ENCODE measurements at regions not wholly inside any gene's neighbourhood (a gene's known extent, or its start where the extent isn't known, plus 50 kb on each side); places are given as distances from the start of the nearest gene placed in this dataset.

GRCh38 chr3:150273396-150273795 is 134.7 kb upstream of the TSC22D2 start:
- H3K23me2 ChIP-seq (ENCODE audit: insufficient read length, low read depth, low read length, poor library complexity, severe bottlenecking) = no peaks in the 10 kb centered on the region

More at GRCh38 chr3:150273396-150273795, 134.7 kb upstream of the TSC22D2 start:
- Histone ChIP-seq H2AK5ac (ENCODE audit: insufficient read length, low read length) (no peak overlapping the region), H3K4me2 (ENCODE audit: insufficient read depth, insufficient read length, low read length) (no peak overlapping the region), H4K91ac (ENCODE audit: insufficient read length, low read depth, low read length) (no peak overlapping the region), H2BK20ac (ENCODE audit: low read depth, low read length, poor library complexity, severe bottlenecking) (no peak overlapping the region), H3K4me1 (ENCODE audit: insufficient read depth, low read length) (no peaks in the 10 kb centered on the region), H3K18ac (ENCODE audit: insufficient read length, low read depth, low read length) (no peak overlapping the region), H3T11ph (ENCODE audit: low read length) (no peak overlapping the region), H2AFZ (ENCODE audit: low read length) (no peak overlapping the region), H3K56ac (ENCODE audit: insufficient read length, low read depth, low read length) (no peak overlapping the region), H3K79me2 (ENCODE audit: insufficient read depth, low read length) (no peaks in the 10 kb centered on the region), H2BK120ac (ENCODE audit: low read depth, low read length, poor library complexity, severe bottlenecking) (no peak overlapping the region), H3K27ac (ENCODE audit: insufficient read length, low read depth, low read length) (no peak overlapping the region), H3K9me3 (ENCODE audit: control insufficient read depth, low read depth, low read length) (no peaks in the 10 kb centered on the region), H2BK15ac (ENCODE audit: low read depth, low read length) (no peak overlapping the region), H3K4ac (ENCODE audit: low read depth, low read length) (no peak overlapping the region), H2BK5ac (ENCODE audit: insufficient read length, low read length) (no peak overlapping the region), H4K5ac (ENCODE audit: insufficient read length, low read depth, low read length) (no peak overlapping the region), H4K20me1 (ENCODE audit: control insufficient read depth, insufficient read depth, insufficient read length) (no peaks in the 10 kb centered on the region), H3K23ac (ENCODE audit: insufficient read length, low read depth, low read length) (no peak overlapping the region), H2BK12ac (ENCODE audit: insufficient read length, low read depth, low read length) (no peak overlapping the region), H3K9ac (ENCODE audit: extremely low read depth, insufficient read length, low read length) (no peak overlapping the region), H4K8ac (replicated peaks; ENCODE audit: insufficient read length, low read depth, low read length) (no peak overlapping the region), H3K79me1 (ENCODE audit: insufficient read depth, low read depth, low read length, poor library complexity, severe bottlenecking) (no peaks in the 10 kb centered on the region), H3K27me3 (ENCODE audit: insufficient read depth, low read length) (0 out of 2 replicates have a peak, but pooled peaks cover 2% of the 10 kb centered on the region), H3K14ac (ENCODE audit: insufficient read depth, low read length) (no peak overlapping the region)
- H3K4me1 Mint-ChIP-seq = peaks cover 0 to 9% of the 10 kb centered on the region in 2 experiments; a peak in 2 of 4 replicates
- H3K27ac Mint-ChIP-seq = no peak overlapping the region
- DNase-seq = no peak
- no peak overlapping the region for H3K4me3 Mint-ChIP-seq
- WGBS (ENCODE audit: extremely low coverage, insufficient read length, low lambda C conversion rate) = no CpG with 5 or more reads among the region's 2 CpGs
- no peak for TF ChIP-seq CTCF (conservative IDR thresholded peaks at IDR 0.05)
- no peaks in the 10 kb centered on the region for H3K9me3 Mint-ChIP-seq
- peaks cover 2% of the 10 kb centered on the region; the same call in 1 of the 2 replicates for H3K27me3 Mint-ChIP-seq (ENCODE audit: low read depth)
- H3K36me3 Mint-ChIP-seq (ENCODE audit: insufficient read depth in 1 of 3, low read depth in 3 of 3) = no peaks in the 10 kb centered on the region
